AG09319 (cell line): ENCODE measurements at regions not wholly inside any gene's neighbourhood (a gene's known extent, or its start where the extent isn't known, plus 50 kb on each side); places are given as distances from the start of the nearest gene placed in this dataset.

Experiments used
- DNase-seq: peaks from one replicate; pipeline ENCODE4 v3.0.0-alpha.2; 2010; ENCODE audit warnings: low read depth; ENCODE audit errors: extremely low read depth
- CTCF ChIP-seq: IDR thresholded peaks from 2 replicates; pipeline ENCODE4 v1.5.1; 2011; ENCODE audit warnings: low read depth, mild to moderate bottlenecking, inconsistent platforms, low read length, moderate library complexity

DNA sequence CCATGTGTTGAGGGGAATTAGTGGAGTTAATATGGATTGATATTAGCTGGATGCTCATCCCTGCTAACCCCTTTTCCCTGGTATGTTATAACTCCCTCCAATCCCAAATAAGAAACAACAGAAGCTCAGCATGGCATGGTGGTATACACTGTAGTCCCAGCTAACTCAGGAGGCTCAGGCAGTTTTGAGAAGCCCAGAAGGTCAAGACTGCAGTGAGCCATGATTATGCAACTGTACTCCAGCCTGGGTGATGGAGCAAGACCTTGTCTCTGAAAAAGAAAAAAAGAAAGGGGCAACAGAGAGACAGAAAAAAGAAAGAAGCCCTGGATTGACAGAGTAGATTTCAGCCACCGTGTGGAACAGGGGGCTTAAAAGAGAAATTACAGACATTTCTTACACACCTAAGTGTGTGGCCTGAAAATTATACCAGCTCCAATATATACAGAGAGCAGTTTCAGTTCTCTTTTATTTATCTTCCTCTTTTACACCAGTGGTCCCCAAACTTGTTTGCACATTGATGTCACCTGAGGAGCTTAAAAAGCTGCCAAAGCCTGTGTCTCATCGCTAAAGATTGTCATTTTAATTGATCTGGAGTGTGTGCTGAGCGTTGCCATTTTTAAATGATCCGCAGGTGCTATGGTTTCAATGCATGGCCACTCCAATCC is 203.6 kb downstream of the UBE2E3 start:
- DNase-seq: no peak
- TF ChIP-seq CTCF: no peak

DNA sequence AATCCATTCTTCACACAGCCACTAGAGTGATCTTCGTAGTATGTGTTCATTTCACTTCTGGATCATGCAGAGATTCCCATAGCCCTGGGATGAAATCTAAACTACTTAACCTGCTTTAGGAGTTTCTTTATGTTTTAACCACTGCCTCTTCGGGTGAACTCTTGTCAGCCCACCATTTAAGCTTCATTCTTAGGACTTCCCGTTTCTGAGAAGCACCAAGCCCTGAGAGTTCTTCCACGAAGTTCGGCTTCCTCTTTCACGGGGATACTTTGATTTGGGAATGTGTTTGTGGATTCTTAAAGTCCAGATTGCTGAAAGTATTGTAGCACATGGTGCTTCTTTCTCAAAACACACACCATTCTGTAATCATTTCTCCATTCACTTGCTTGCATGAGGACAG is 205.0 kb downstream of the UBE2E3 start:
- TF ChIP-seq CTCF: no peak
- DNase-seq: no peak

DNA sequence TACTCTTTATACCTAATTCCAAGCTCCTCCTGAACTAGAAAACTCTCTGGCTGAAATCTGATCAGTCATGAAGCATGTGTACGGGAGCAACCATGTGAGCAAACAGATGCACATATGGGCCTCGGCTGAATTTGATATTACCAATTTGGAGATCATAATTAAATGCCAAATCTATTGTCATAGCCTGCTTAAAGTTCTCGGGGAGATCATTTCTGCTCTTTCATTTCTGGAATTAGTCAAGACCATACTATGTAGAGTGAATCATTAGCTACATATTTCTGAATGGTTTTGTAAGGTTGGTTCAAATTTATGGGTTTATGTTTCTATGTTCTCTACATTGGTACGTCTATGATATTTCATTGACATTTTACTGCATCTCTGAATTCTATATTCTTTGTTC is 205.5 kb downstream of the UBE2E3 start:
- no peak for DNase-seq
- TF ChIP-seq CTCF: no peak

- DNase-seq: no peak
- no peak for TF ChIP-seq CTCF
Measured at GRCh38 chr2:181188605-181189004, 208.2 kb downstream of the UBE2E3 start.

- TF ChIP-seq CTCF: no peak
- no peak for DNase-seq
Measured at GRCh38 chr2:181189951-181190350, 209.5 kb downstream of the UBE2E3 start.

- no peak for DNase-seq
- TF ChIP-seq CTCF: no peak
Measured at GRCh38 chr2:181190711-181191110, 210.3 kb downstream of the UBE2E3 start.

GRCh38 chr2:181193550-181193949 is 213.1 kb downstream of the UBE2E3 start:
- no peak for DNase-seq
- no peak for TF ChIP-seq CTCF
